ENCODE measurements at regions not wholly inside any gene's neighbourhood (a gene's known extent, or its start where the extent isn't known, plus 50 kb on each side); places are given as distances from the start of the nearest gene placed in this dataset.

- ATAC-seq, result no peak
- H3K4me3 ChIP-seq (replicated peaks in 1 of 2; ENCODE audit: low read depth in 1 of 2, low read length in 2 of 2), result no peak overlapping the region
- H3K79me2 ChIP-seq (ENCODE audit: insufficient read depth, low read length), result no peaks in the 10 kb centered on the region
- BruUV-seq (replicated peaks), result no TSS peak
- H3K36me3 ChIP-seq (ENCODE audit: control insufficient read depth in 1 of 2, insufficient read depth in 2 of 2, low read length in 2 of 2), result no peaks in the 10 kb centered on the region
- no peak overlapping the region for H2AFZ ChIP-seq (ENCODE audit: low read depth, low read length, poor library complexity, severe bottlenecking)
- no peak overlapping the region for H3K27ac ChIP-seq (ENCODE audit: low read depth, low read length)
- DNase-seq (ENCODE audit: low read depth, low spot score), result no peak
- H4K20me1 ChIP-seq (ENCODE audit: insufficient read depth), result no peaks in the 10 kb centered on the region
- H3K4me2 ChIP-seq (ENCODE audit: low read length), result no peak overlapping the region
- H3K9ac ChIP-seq (ENCODE audit: low read length), result no peak overlapping the region
- RAD21 ChIA-PET (ENCODE audit: low non-redundant PET in 1 of 2, low total read pairs in 2 of 2, uncharacterized antibody in 2 of 2, unreplicated experiment in 2 of 2), result no interaction called here
- intact Hi-C loops (cut with micrococcal nuclease), result no loop called here
- CTCF ChIA-PET, result no interaction called here
- POLR2A ChIA-PET, result no interaction called here
- no peaks in the 10 kb centered on the region for H3K9me2 ChIP-seq (ENCODE audit: insufficient read depth)
- no peaks in the 10 kb centered on the region for H3K9me3 ChIP-seq (ENCODE audit: control insufficient read depth in 1 of 2, insufficient read depth in 1 of 2, low read depth in 1 of 2, low read length in 2 of 2)
- TF ChIP-seq MAX (IDR thresholded peaks at IDR 0.05), result no peak
- no peaks in the 10 kb centered on the region for H3K27me3 ChIP-seq (ENCODE audit: insufficient read depth, low read length)
- H3K4me1 ChIP-seq (ENCODE audit: control insufficient read depth in 1 of 2, insufficient read depth in 2 of 2, low read length in 2 of 2), result no peaks in the 10 kb centered on the region
These were observed 298.2 kb upstream of the C16orf82 start for GRCh38 chr16:26768385-26769010.

GRCh38 chr16:26770547-26770946, 296.2 kb upstream of the C16orf82 start:
- TF ChIP-seq TCF7L2 (IDR thresholded peaks at IDR 0.05; ENCODE audit: borderline replicate concordance, extremely low read depth, insufficient read depth, insufficient read length) (no peak), SRF (IDR thresholded peaks at IDR 0.05; ENCODE audit: low read depth) (no peak), CTCF (IDR thresholded peaks at IDR 0.05 in 2 of 3, conservative IDR thresholded peaks at IDR 0.05 in 1 of 3; ENCODE audit: borderline replicate concordance in 1 of 3, insufficient read depth in 1 of 3, low read depth in 2 of 3, low read length in 2 of 3) (no peak), YY1 (IDR thresholded peaks at IDR 0.05; ENCODE audit: extremely low read depth, insufficient replicate concordance, low read depth, low read length) (no peak), POLR2A (IDR thresholded peaks at IDR 0.05; ENCODE audit: borderline replicate concordance, extremely low read depth, insufficient read depth, insufficient read length) (no peak), MAX (IDR thresholded peaks at IDR 0.05) (no peak), JUND (IDR thresholded peaks at IDR 0.05) (no peak), ZNF274 (IDR thresholded peaks at IDR 0.05; ENCODE audit: low read depth, low read length) (no peak), CEBPB (IDR thresholded peaks at IDR 0.05; ENCODE audit: low read depth) (no peak), EZH2phosphoT487 (IDR thresholded peaks at IDR 0.05; ENCODE audit: borderline replicate concordance) (no peak), EGR1 (IDR thresholded peaks at IDR 0.05; ENCODE audit: low read depth) (no peak), ELF1 (IDR thresholded peaks at IDR 0.05; ENCODE audit: borderline replicate concordance, low read depth) (no peak), SIN3A (IDR thresholded peaks at IDR 0.05; ENCODE audit: low read depth) (no peak), EZH2 (IDR thresholded peaks at IDR 0.05) (no peak)
- H3K79me2 ChIP-seq (ENCODE audit: insufficient read depth, low read length), result no peaks in the 10 kb centered on the region
- H3K9me2 ChIP-seq (ENCODE audit: insufficient read depth), result no peaks in the 10 kb centered on the region
- H3K27ac ChIP-seq (ENCODE audit: low read depth, low read length), result no peak overlapping the region
- no peaks in the 10 kb centered on the region for H3K4me1 ChIP-seq (ENCODE audit: control insufficient read depth in 1 of 2, insufficient read depth in 2 of 2, low read length in 2 of 2)
- H3K9ac ChIP-seq (ENCODE audit: low read length), result no peak overlapping the region
- ChIA-PET POLR2A (no interaction called here), CTCF (no interaction called here), RAD21 (ENCODE audit: low non-redundant PET in 1 of 2, low total read pairs in 2 of 2, uncharacterized antibody in 2 of 2, unreplicated experiment in 2 of 2) (no interaction called here)
- no peak overlapping the region for H2AFZ ChIP-seq (ENCODE audit: low read depth, low read length, poor library complexity, severe bottlenecking)
- H3K4me3 ChIP-seq (replicated peaks in 1 of 2; ENCODE audit: low read depth in 1 of 2, low read length in 2 of 2), result no peak overlapping the region
- H4K20me1 ChIP-seq (ENCODE audit: insufficient read depth), result no peaks in the 10 kb centered on the region
- ATAC-seq (no peak), DNase-seq (ENCODE audit: low read depth, low spot score) (no peak)
- H3K4me2 ChIP-seq (ENCODE audit: low read length), result no peak overlapping the region
- BruUV-seq (replicated peaks), result no TSS peak
- H3K9me3 ChIP-seq (ENCODE audit: control insufficient read depth in 1 of 2, insufficient read depth in 1 of 2, low read depth in 1 of 2, low read length in 2 of 2), result no peaks in the 10 kb centered on the region
- intact Hi-C loops (cut with micrococcal nuclease), result no loop called here
- H3K36me3 ChIP-seq (ENCODE audit: control insufficient read depth in 1 of 2, insufficient read depth in 2 of 2, low read length in 2 of 2), result no peaks in the 10 kb centered on the region
- no peaks in the 10 kb centered on the region for H3K27me3 ChIP-seq (ENCODE audit: insufficient read depth, low read length)
